SHP77 (cell line): ENCODE measurements at regions not wholly inside any gene's neighbourhood (a gene's known extent, or its start where the extent isn't known, plus 50 kb on each side); places are given as distances from the start of the nearest gene placed in this dataset.
"Not testable (repeated sequence)": the region's sequence is repeated elsewhere in the genome, so short reads cannot be mapped to it uniquely, and the experiment has no call there.

Experiments
- DNase-seq, 2 experiments: peaks; one replicate each; lab custom pipeline; 2025; lab: John Stamatoyannopoulos, UW

- DNase-seq = no peak
These were observed 52.5 kb upstream of the WDFY3 start for GRCh38 chr4:85018983-85019382.

GRCh38 chr4:85019411-85019810 lies 52.9 kb upstream of the WDFY3 start:
- no peak for DNase-seq

- DNase-seq = no peak
These were observed 58.2 kb upstream of the WDFY3 start for GRCh38 chr4:85024671-85025070.

GRCh38 chr4:85028910-85029309 lies 62.4 kb upstream of the WDFY3 start:
- DNase-seq = no peak

GRCh38 chr4:85029453-85029852 lies 63.0 kb upstream of the WDFY3 start:
- DNase-seq = no peak

- DNase-seq = no peak
These were observed 63.7 kb upstream of the WDFY3 start for GRCh38 chr4:85030156-85030555.

- DNase-seq = not testable (repeated sequence)
These were observed 67.3 kb upstream of the WDFY3 start for GRCh38 chr4:85033838-85034237.

GRCh38 chr4:85039526-85039925 lies 73.0 kb upstream of the WDFY3 start:
- DNase-seq = no peak

- not testable (repeated sequence) for DNase-seq
These were observed 77.5 kb upstream of the WDFY3 start for GRCh38 chr4:85043812-85044496.

- DNase-seq = no peak
These were observed 84.2 kb upstream of the WDFY3 start for GRCh38 chr4:85050736-85051135.

- no peak for DNase-seq
These were observed 85.0 kb upstream of the WDFY3 start for GRCh38 chr4:85051526-85051925.

- DNase-seq = not testable (repeated sequence)
These were observed 88.4 kb upstream of the WDFY3 start for GRCh38 chr4:85054925-85055324.

- DNase-seq = no peak
These were observed 92.1 kb upstream of the WDFY3 start for GRCh38 chr4:85058551-85058950.

- DNase-seq = no peak
These were observed 95.5 kb upstream of the WDFY3 start for GRCh38 chr4:85061974-85062373.

- no peak for DNase-seq
These were observed 96.0 kb upstream of the WDFY3 start for GRCh38 chr4:85062466-85062865.

- DNase-seq = no peak
These were observed 100.9 kb upstream of the WDFY3 start for GRCh38 chr4:85067342-85067741.

- no peak for DNase-seq
These were observed 111.5 kb upstream of the WDFY3 start for GRCh38 chr4:85078016-85078415.

GRCh38 chr4:85081196-85081595 lies 114.7 kb upstream of the WDFY3 start:
- DNase-seq = no peak

- DNase-seq = peak; percentile 65
These were observed 118.0 kb upstream of the WDFY3 start for GRCh38 chr4:85084371-85085094.

- no peak for DNase-seq
These were observed 120.2 kb upstream of the WDFY3 start for GRCh38 chr4:85086721-85087120.

- DNase-seq = peak; percentile 59 to 67
These were observed 126.0 kb upstream of the WDFY3 start for GRCh38 chr4:85092536-85092935.

- DNase-seq = peak; percentile 43 to 47
These were observed 126.5 kb upstream of the WDFY3 start for GRCh38 chr4:85092943-85093342.

GRCh38 chr4:85094735-85095134 lies 128.2 kb upstream of the WDFY3 start:
- no peak for DNase-seq

GRCh38 chr4:85102606-85103005 lies 136.1 kb upstream of the WDFY3 start:
- no peak for DNase-seq
